Hepatocyte (in vitro differentiated cells): ENCODE measurements at regions not wholly inside any gene's neighbourhood (a gene's known extent, or its start where the extent isn't known, plus 50 kb on each side); places are given as distances from the start of the nearest gene placed in this dataset.

ENCODE experiments used
- DNase-seq: peaks from one replicate; pipeline ENCODE4 v3.0.0-alpha.2; 2016; ENCODE audit warnings: low spot score
- H2AFZ ChIP-seq: fragments of 200-600 bp; sonication (generic); 2 replicates; pipeline ENCODE4 v1.6.0; 2016; ENCODE audit warnings: antibody characterized with exemption, mild to moderate bottlenecking
- H3K27ac ChIP-seq: fragments of 200-600 bp; sonication (generic); 2 replicates; pipeline ENCODE4 v1.5.1; 2016; ENCODE audit warnings: mild to moderate bottlenecking
- H3K27me3 ChIP-seq: fragments of 200-600 bp; sonication (generic); 2 replicates; pipeline ENCODE4 v1.6.1; 2016
- H3K36me3 ChIP-seq: fragments of 200-600 bp; sonication (generic); replicated peaks from 2 replicates; pipeline ENCODE4 v1.5.1; 2016; ENCODE audit warnings: low read depth; ENCODE audit not compliant: insufficient read depth
- H3K4me1 ChIP-seq: fragments of 200-600 bp; sonication (generic); 2 replicates; pipeline ENCODE4 v1.5.1; 2016; ENCODE audit warnings: mild to moderate bottlenecking, moderate library complexity; ENCODE audit not compliant: insufficient read depth
- H3K4me2 ChIP-seq: fragments of 200-600 bp; sonication (generic); 2 replicates; pipeline ENCODE4 v1.6.0; 2016
- H3K4me3 ChIP-seq: fragments of 200-600 bp; sonication (generic); 2 replicates; pipeline ENCODE4 v1.5.1; 2016; ENCODE audit warnings: mild to moderate bottlenecking
- H3K79me2 ChIP-seq: fragments of 200-600 bp; sonication (generic); 2 replicates; pipeline ENCODE4 v1.6.0; 2017; ENCODE audit warnings: mild to moderate bottlenecking
- H3K9me2 ChIP-seq: fragments of 200-600 bp; sonication (generic); replicated peaks from 2 replicates; pipeline ENCODE4 v1.6.0; 2017; ENCODE audit warnings: mild to moderate bottlenecking; ENCODE audit not compliant: insufficient read depth
- H3K9me3 ChIP-seq: fragments of 200-600 bp; sonication (generic); 2 replicates; pipeline ENCODE4 v1.5.1; 2016; ENCODE audit warnings: low read depth, mild to moderate bottlenecking
- H4K20me1 ChIP-seq: fragments of 200-600 bp; sonication (generic); 2 replicates; pipeline ENCODE4 v1.6.0; 2016; ENCODE audit warnings: mild to moderate bottlenecking; ENCODE audit not compliant: insufficient read depth, poor library complexity, severe bottlenecking
- EZH2 ChIP-seq: fragments of 200-600 bp; sonication (generic); IDR thresholded peaks from 2 replicates; pipeline ENCODE4 v1.6.1; 2016; ENCODE audit warnings: antibody characterized with exemption, mild to moderate bottlenecking, borderline replicate concordance
- EZH2phosphoT487 ChIP-seq: fragments of 200-600 bp; sonication (generic); IDR thresholded peaks from one replicate; pipeline ENCODE4 v1.6.1; 2018; ENCODE audit warnings: antibody characterized with exemption, mild to moderate bottlenecking, low read depth, moderate library complexity; ENCODE audit not compliant: unreplicated experiment, severe bottlenecking
- WGBS: methylation state at CpG from one replicate; pipeline ENCODE4 v1.1.6; 2016; ENCODE audit warnings: low lambda C conversion rate; ENCODE audit errors: missing lambda C conversion rate; 5-methylcytosine and 5-hydroxymethylcytosine counted together
- TF ChIP-seq, protein P1 (sequence below): fragments of 200-600 bp; sonication (generic); IDR thresholded peaks from 2 replicates; pipeline ENCODE4 v1.5.1; 2016; ENCODE audit warnings: antibody characterized with exemption, mild to moderate bottlenecking; ENCODE audit not compliant: poor library complexity

- no peaks in the 10 kb centered on the region for H3K9me3 ChIP-seq
- no peak for DNase-seq
- H3K27ac ChIP-seq = no peak overlapping the region
- H3K4me3 ChIP-seq = no peak overlapping the region
- H3K36me3 ChIP-seq = no peaks in the 10 kb centered on the region
- no peaks in the 10 kb centered on the region for H4K20me1 ChIP-seq
- 47% methylated on average over 1 of the region's 1 CpG for WGBS
- H3K79me2 ChIP-seq = no peaks in the 10 kb centered on the region
- H3K4me2 ChIP-seq = no peak overlapping the region
- no peaks in the 10 kb centered on the region for H3K4me1 ChIP-seq
- TF ChIP-seq EZH2phosphoT487 (no peak), EZH2 (no peak)
- TF ChIP-seq, protein P1, sequence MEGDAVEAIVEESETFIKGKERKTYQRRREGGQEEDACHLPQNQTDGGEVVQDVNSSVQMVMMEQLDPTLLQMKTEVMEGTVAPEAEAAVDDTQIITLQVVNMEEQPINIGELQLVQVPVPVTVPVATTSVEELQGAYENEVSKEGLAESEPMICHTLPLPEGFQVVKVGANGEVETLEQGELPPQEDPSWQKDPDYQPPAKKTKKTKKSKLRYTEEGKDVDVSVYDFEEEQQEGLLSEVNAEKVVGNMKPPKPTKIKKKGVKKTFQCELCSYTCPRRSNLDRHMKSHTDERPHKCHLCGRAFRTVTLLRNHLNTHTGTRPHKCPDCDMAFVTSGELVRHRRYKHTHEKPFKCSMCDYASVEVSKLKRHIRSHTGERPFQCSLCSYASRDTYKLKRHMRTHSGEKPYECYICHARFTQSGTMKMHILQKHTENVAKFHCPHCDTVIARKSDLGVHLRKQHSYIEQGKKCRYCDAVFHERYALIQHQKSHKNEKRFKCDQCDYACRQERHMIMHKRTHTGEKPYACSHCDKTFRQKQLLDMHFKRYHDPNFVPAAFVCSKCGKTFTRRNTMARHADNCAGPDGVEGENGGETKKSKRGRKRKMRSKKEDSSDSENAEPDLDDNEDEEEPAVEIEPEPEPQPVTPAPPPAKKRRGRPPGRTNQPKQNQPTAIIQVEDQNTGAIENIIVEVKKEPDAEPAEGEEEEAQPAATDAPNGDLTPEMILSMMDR = no peak
- no peak overlapping the region for H2AFZ ChIP-seq
- H3K9me2 ChIP-seq = no peaks in the 10 kb centered on the region
- no peaks in the 10 kb centered on the region for H3K27me3 ChIP-seq
Observed at GRCh38 chr6:50539447-50539846, 173.9 kb upstream of the TFAP2D start.

DNA sequence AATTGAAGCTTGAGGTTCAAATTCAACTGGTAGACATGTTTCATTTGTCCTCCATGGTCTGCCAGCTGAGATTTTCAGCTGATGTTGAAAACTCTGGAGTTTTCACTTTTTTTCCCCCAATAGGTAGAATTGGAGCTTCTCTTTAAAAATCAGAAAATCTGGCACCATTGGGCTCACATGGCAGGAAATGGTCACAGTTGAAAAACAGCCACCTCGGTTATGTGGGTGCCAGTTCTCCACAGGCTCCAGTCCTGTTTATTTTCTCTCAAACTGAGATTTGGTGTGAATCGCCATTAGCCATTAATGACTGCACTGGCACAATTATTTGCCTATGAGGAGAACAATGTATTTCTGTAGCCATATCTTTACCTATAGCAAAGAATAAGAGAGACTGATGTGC lies 171.4 kb upstream of the TFAP2D start:
- Histone ChIP-seq H3K27me3 (no peaks in the 10 kb centered on the region), H3K36me3 (no peaks in the 10 kb centered on the region), H2AFZ (no peak overlapping the region), H4K20me1 (no peaks in the 10 kb centered on the region), H3K27ac (no peak overlapping the region), H3K4me3 (no peak overlapping the region), H3K9me3 (no peaks in the 10 kb centered on the region), H3K9me2 (no peaks in the 10 kb centered on the region), H3K79me2 (no peaks in the 10 kb centered on the region), H3K4me1 (no peaks in the 10 kb centered on the region), H3K4me2 (no peak overlapping the region)
- WGBS = 86% methylated on average over 2 of the region's 2 CpGs
- TF ChIP-seq EZH2 (no peak), EZH2phosphoT487 (no peak)
- TF ChIP-seq, protein P1 = no peak
- no peak for DNase-seq

- H3K9me2 ChIP-seq = no peaks in the 10 kb centered on the region
- H3K4me1 ChIP-seq = no peaks in the 10 kb centered on the region
- WGBS = 46% methylated on average over 7 of the region's 7 CpGs
Observed at GRCh38 chr6:50543666-50544065, 169.7 kb upstream of the TFAP2D start.

More at GRCh38 chr6:50543666-50544065, 169.7 kb upstream of the TFAP2D start:
- no peak overlapping the region for H3K4me2 ChIP-seq
- no peak overlapping the region for H3K27ac ChIP-seq
- TF ChIP-seq, protein P1 = no peak
- no peak for TF ChIP-seq EZH2phosphoT487
- TF ChIP-seq EZH2 = no peak
- no peaks in the 10 kb centered on the region for H3K27me3 ChIP-seq
- H3K9me3 ChIP-seq = no peaks in the 10 kb centered on the region
- no peak overlapping the region for H2AFZ ChIP-seq
- DNase-seq = no peak
- no peaks in the 10 kb centered on the region for H3K36me3 ChIP-seq
- no peaks in the 10 kb centered on the region for H4K20me1 ChIP-seq
- H3K79me2 ChIP-seq = no peaks in the 10 kb centered on the region
- H3K4me3 ChIP-seq = no peak overlapping the region
